Kidney epithelial cell (primary cell): ENCODE measurements at regions not wholly inside any gene's neighbourhood (a gene's known extent, or its start where the extent isn't known, plus 50 kb on each side); places are given as distances from the start of the nearest gene placed in this dataset.

ENCODE experiments used
- DNase-seq: peaks from one replicate; pipeline ENCODE4 v3.0.0-alpha.2; 2010; ENCODE audit warnings: low read depth
- H3K27me3 ChIP-seq: 2 replicates; pipeline ENCODE4 v1.6.0; 2011; ENCODE audit warnings: low read length; ENCODE audit not compliant: control insufficient read depth, insufficient read depth
- H3K36me3 ChIP-seq: 2 replicates; pipeline ENCODE4 v1.5.1; 2011; ENCODE audit warnings: low read length; ENCODE audit not compliant: control insufficient read depth, insufficient read depth
- H3K4me3 ChIP-seq: 2 replicates; pipeline ENCODE4 v1.5.1; 2011; ENCODE audit warnings: low read depth, mild to moderate bottlenecking, control low read depth, low read length
- CTCF ChIP-seq: IDR thresholded peaks from 2 replicates; pipeline ENCODE4 v1.5.1; 2011; ENCODE audit warnings: mild to moderate bottlenecking, moderate library complexity, low read length, control low read depth, inconsistent platforms; ENCODE audit not compliant: insufficient read depth, poor library complexity, severe bottlenecking

- TF ChIP-seq CTCF = no peak
- no peak for DNase-seq
- Histone ChIP-seq H3K36me3 (no peaks in the 10 kb centered on the region), H3K4me3 (no peak overlapping the region), H3K27me3 (no peaks in the 10 kb centered on the region)
Measured at GRCh38 chr5:102010644-102011043, 285.4 kb downstream of the SLCO4C1 start.

- DNase-seq = no peak
- Histone ChIP-seq H3K27me3 (no peaks in the 10 kb centered on the region), H3K36me3 (no peaks in the 10 kb centered on the region), H3K4me3 (no peak overlapping the region)
- no peak for TF ChIP-seq CTCF
Measured at GRCh38 chr5:101997235-101997634, 298.8 kb downstream of the SLCO4C1 start.

GRCh38 chr5:101995585-101995984 lies 300.5 kb downstream of the SLCO4C1 start:
- Histone ChIP-seq H3K27me3 (no peaks in the 10 kb centered on the region), H3K36me3 (no peaks in the 10 kb centered on the region), H3K4me3 (no peak overlapping the region)
- no peak for DNase-seq
- no peak for TF ChIP-seq CTCF

GRCh38 chr5:101991486-101991885 lies 304.6 kb downstream of the SLCO4C1 start:
- Histone ChIP-seq H3K27me3 (no peaks in the 10 kb centered on the region), H3K4me3 (no peak overlapping the region), H3K36me3 (no peaks in the 10 kb centered on the region)
- no peak for TF ChIP-seq CTCF
- DNase-seq = no peak

- H3K4me3 ChIP-seq = no peak overlapping the region
- no peak for DNase-seq
- no peaks in the 10 kb centered on the region for H3K36me3 ChIP-seq
- TF ChIP-seq CTCF = no peak
- no peaks in the 10 kb centered on the region for H3K27me3 ChIP-seq
Measured at GRCh38 chr5:101989659-101990058, 306.4 kb downstream of the SLCO4C1 start.

GRCh38 chr5:101977729-101978345 lies 318.2 kb downstream of the SLCO4C1 start:
- no peaks in the 10 kb centered on the region for H3K27me3 ChIP-seq
- H3K4me3 ChIP-seq = no peak overlapping the region
- H3K36me3 ChIP-seq = no peaks in the 10 kb centered on the region
- peak; percentile 16 for DNase-seq
- TF ChIP-seq CTCF = peak; percentile 65
